ENCODE measurements at regions not wholly inside any gene's neighbourhood (a gene's known extent, or its start where the extent isn't known, plus 50 kb on each side); places are given as distances from the start of the nearest gene placed in this dataset.

GRCh38 chr5:157923765-157924164 is 64.8 kb upstream of the CLINT1 start:
- DNase-seq, result no peak

DNA sequence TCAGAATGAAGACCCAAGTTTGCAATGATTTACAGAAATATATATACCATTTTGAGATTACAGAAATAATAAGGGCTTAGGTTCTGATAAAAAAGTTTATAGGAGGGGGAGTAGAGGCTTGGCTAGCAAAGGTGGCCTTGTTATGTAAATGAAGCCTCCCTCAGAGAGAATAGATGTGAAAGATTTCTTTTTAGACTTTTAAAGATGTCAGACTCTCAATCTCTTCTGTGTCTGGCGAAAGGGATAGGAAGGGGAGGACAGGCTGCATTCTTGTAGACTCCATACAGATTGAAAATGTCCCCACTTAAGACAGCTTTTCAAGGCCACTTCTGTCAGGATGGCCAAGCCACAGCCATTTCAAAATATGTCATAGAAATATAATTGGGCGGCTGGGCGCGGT is 63.1 kb upstream of the CLINT1 start:
- no peak for DNase-seq

GRCh38 chr5:157920828-157921170 is 61.9 kb upstream of the CLINT1 start:
- DNase-seq, result no peak

GRCh38 chr5:157918811-157919742 is 60.1 kb upstream of the CLINT1 start:
- no peak for DNase-seq

DNA sequence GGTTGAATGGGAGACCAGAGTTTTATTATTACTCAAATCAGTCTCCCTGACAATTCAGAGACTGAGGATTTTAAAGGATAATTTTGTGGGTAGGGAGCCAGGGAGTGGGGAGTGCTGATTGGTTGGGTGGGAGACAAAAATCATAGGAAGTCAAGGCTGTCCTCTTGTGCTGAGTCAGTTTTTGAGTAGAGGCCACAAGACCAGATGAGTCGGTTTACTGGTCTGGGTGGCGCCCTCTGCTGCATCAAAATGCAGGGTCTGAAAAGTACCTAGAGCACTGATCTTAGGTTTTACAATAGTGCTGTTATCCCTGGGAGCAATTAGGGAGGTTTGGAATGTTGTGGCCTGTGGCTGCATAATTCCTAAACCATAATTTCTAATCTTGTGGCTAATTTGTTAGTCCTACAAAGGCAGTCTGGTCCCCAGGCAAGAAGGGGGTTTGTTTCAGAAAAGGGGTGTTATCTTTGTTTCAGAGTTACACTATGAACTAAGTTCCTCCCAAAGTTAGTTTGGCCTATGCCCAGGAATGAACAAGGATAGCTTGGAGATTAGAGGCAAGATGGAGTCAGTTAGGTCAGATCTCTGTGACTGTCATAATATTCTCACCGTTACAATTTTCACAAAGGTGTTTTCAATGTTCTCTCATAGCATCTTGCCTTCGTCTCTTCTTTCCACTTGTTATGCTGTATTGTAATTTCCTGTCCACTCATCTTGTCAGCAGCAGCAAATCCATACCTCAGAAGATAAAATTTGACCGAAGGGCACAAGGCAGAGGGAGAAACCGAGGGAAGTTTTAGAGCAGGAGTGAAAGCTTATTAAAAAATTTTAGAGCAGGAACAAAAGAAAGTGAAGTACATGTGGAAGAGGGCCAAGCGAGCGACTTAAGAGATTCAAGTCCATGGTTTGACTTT is 59.2 kb upstream of the CLINT1 start:
- no peak for DNase-seq

- no peak for DNase-seq
These were observed 58.5 kb upstream of the CLINT1 start for GRCh38 chr5:157917491-157917890.

DNA sequence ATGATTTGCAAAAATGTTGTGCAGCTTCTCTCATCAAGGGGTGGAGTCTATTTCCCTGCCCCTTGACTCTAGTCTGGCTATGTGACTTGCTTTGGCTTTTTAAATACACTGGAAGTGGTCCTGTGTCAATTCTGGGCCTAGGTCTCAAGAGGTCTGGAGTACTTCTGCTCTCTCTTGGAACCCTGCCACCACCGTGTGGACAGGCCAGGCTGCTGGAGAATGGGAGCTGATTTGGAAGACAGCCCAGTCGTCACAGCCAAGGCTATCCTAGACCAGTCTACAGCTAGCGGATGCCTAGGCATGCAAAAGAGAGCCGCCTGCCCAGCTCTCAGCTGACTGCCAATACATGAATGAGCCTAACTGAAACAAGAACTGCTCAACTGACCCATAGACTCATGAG is 56.7 kb upstream of the CLINT1 start:
- peak; percentile 66 to 69 for DNase-seq

DNA sequence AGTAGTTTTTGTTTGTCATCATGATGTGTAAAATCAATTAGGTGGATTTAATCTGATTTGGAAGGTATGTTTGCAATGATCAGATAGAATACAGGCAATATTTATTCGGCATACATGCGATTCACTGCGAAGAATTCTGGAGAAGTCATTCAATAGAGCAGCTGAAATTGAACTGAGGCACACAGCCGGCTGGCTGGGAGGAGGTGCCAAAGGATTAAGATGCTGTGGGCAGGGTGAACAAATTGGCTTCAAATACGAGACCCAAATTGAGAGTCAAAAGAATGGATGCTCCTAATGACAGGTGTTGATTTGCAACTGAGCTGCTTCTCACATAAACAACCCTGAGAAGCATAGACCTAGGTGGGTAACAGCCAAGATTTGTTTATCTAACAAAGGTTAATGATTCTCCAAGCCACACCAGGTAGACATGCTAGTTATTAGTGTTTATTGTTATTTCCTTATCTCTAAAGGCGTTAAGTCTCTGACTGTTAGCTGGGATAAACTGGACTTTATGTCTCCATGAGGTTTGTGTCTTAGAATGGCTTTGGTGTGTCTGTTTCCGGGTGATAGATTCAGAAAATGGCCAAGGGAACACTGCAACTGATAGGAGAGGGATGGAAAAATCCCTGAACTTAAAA is 55.3 kb upstream of the CLINT1 start:
- no peak for DNase-seq

- no peak for DNase-seq
These were observed 54.6 kb upstream of the CLINT1 start for GRCh38 chr5:157913575-157913974.

GRCh38 chr5:157912621-157913325 is 53.8 kb upstream of the CLINT1 start:
- DNase-seq, result no peak

DNA sequence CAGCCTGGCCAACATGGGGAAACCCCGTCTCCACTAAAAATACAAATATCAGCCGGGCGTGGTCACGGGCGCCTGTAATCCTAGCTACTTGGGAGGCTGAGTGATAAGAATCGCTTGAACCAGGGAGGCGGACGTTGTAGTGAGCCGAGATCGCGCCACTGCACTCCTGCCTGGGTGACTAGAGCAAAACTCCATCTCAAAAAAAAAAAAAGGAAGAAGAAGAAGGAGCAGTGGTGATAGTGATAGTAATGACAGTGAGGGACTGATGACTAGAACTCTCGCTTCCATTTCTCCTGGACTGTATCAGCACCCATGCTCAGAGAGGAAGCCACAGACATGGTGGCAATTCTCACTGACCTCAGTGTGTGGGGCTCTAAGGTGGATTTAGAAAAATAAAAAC is 52.6 kb upstream of the CLINT1 start:
- no peak for DNase-seq
